ENCODE measurements at regions not wholly inside any gene's neighbourhood (a gene's known extent, or its start where the extent isn't known, plus 50 kb on each side); places are given as distances from the start of the nearest gene placed in this dataset.
"Not testable (repeated sequence)": the region's sequence is repeated elsewhere in the genome, so short reads cannot be mapped to it uniquely, and the experiment has no call there.

GRCh38 chr2:193869564-193869963, 1674.8 kb upstream of the TMEFF2 start:
- DNase-seq: no peak

- peak in 1 of 2 experiments; percentile 33 for DNase-seq
Measured at GRCh38 chr2:193868833-193869232, 1674.1 kb upstream of the TMEFF2 start.

GRCh38 chr2:193868132-193868531, 1673.4 kb upstream of the TMEFF2 start:
- no peak for DNase-seq

- no peak for DNase-seq
Measured at GRCh38 chr2:193867454-193867853, 1672.7 kb upstream of the TMEFF2 start.

GRCh38 chr2:193861557-193861956, 1666.8 kb upstream of the TMEFF2 start:
- DNase-seq: no peak

- no peak for DNase-seq
Measured at GRCh38 chr2:193847991-193848390, 1653.3 kb upstream of the TMEFF2 start.

GRCh38 chr2:193847130-193847529, 1652.4 kb upstream of the TMEFF2 start:
- no peak for DNase-seq

GRCh38 chr2:193845604-193846003, 1650.9 kb upstream of the TMEFF2 start:
- peak in 1 of 2 experiments; percentile 22 for DNase-seq

GRCh38 chr2:193843675-193844074, 1648.9 kb upstream of the TMEFF2 start:
- no peak for DNase-seq

GRCh38 chr2:193841384-193842150, 1646.8 kb upstream of the TMEFF2 start:
- DNase-seq: no peak

- DNase-seq: no peak
Measured at GRCh38 chr2:193837111-193837738, 1642.5 kb upstream of the TMEFF2 start.

- not testable (repeated sequence) for DNase-seq
Measured at GRCh38 chr2:193836424-193837006, 1641.8 kb upstream of the TMEFF2 start.

GRCh38 chr2:193833895-193834294, 1639.2 kb upstream of the TMEFF2 start:
- not testable (repeated sequence) for DNase-seq

GRCh38 chr2:193824474-193824873, 1629.7 kb upstream of the TMEFF2 start:
- DNase-seq: no peak

GRCh38 chr2:193818801-193819499, 1624.2 kb upstream of the TMEFF2 start:
- no peak for DNase-seq

GRCh38 chr2:193816008-193816407, 1621.3 kb upstream of the TMEFF2 start:
- DNase-seq: no peak

GRCh38 chr2:193810533-193810932, 1615.8 kb upstream of the TMEFF2 start:
- DNase-seq: no peak

GRCh38 chr2:193808877-193809276, 1614.1 kb upstream of the TMEFF2 start:
- no peak for DNase-seq

- peak; percentile 22 to 52 for DNase-seq
Measured at GRCh38 chr2:193806088-193806774, 1611.5 kb upstream of the TMEFF2 start.

GRCh38 chr2:193796847-193797246, 1602.1 kb upstream of the TMEFF2 start:
- DNase-seq: no peak

- DNase-seq: no peak
Measured at GRCh38 chr2:193793914-193794313, 1599.2 kb upstream of the TMEFF2 start.

- DNase-seq: no peak
Measured at GRCh38 chr2:193783681-193784080, 1588.9 kb upstream of the TMEFF2 start.

- no peak for DNase-seq
Measured at GRCh38 chr2:193778293-193778692, 1583.6 kb upstream of the TMEFF2 start.

Measured in SHP77 (cell line).